BLaER1 treated with 17β-estradiol and CSF1 and Interleukin-3, amounts not matched to agents 10 nM and 100 nM (cell line): ENCODE measurements at regions not wholly inside any gene's neighbourhood (a gene's known extent, or its start where the extent isn't known, plus 50 kb on each side); places are given as distances from the start of the nearest gene placed in this dataset.

Experiments used
- H3K27ac ChIP-seq, 11 experiments: shearing (Covaris generic); formaldehyde crosslinking; 2 replicates each; pipeline ENCODE4 v1.8.1; 2022
- H3K27me3 ChIP-seq, 11 experiments: shearing (Covaris generic); formaldehyde crosslinking; 2 replicates each; pipeline ENCODE4 v1.8.1; 2022
- H3K36me3 ChIP-seq, 11 experiments: shearing (Covaris generic); formaldehyde crosslinking; 2 replicates each; pipeline ENCODE4 v1.8.1; 2022
- H3K4me1 ChIP-seq, 10 experiments: shearing (Covaris generic); formaldehyde crosslinking; 2 replicates each; pipeline ENCODE4 v1.8.1; 2022
- H3K4me2 ChIP-seq, 11 experiments: shearing (Covaris generic); formaldehyde crosslinking; 2 replicates each; pipeline ENCODE4 v1.8.1; 2022
- H3K4me3 ChIP-seq, 10 experiments: shearing (Covaris generic); formaldehyde crosslinking; 2 replicates each; pipeline ENCODE4 v1.8.1; 2022
- H3K9ac ChIP-seq, 11 experiments: shearing (Covaris generic); formaldehyde crosslinking; 2 replicates each; pipeline ENCODE4 v1.8.1; 2022
- H3K9me3 ChIP-seq, 11 experiments: shearing (Covaris generic); formaldehyde crosslinking; replicated peaks in 1 of 11; 2 replicates each; pipeline ENCODE4 v1.8.1; 2022
- H4K20me1 ChIP-seq, 11 experiments: shearing (Covaris generic); formaldehyde crosslinking; 2 replicates each; pipeline ENCODE4 v1.8.1; 2022
- Cebpa-rat ChIP-seq, 11 experiments: shearing (Covaris generic); IDR thresholded peaks; 2 replicates each; pipeline ENCODE4 v1.8.1; 2022

GRCh38 chr12:41950455-41950854, 194.2 kb downstream of the GXYLT1 start:
- H4K20me1 ChIP-seq = no peaks in the 10 kb centered on the region
- H3K4me2 ChIP-seq = no peak overlapping the region
- TF ChIP-seq Cebpa-rat (IDR thresholded peaks at IDR 0.05) = no peak

DNA sequence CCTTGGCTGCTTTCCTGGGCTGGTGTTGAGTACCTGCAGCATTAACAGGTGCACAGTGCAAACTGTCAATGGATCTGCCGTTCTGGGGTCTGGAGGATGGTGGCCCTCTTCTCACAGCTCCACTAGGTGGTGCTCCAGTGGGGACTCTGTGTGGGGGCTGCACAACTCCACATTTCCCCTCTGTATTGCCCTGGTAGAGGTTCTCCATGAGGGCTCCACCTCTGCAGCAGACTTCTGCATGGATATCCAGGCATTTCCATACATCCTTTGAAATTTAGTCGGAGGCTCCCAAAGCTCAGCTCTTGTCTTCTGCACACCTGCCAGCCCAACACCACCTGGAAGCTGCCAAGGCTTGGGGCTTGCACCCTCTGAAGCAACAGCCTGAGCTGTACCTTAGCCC, 198.6 kb downstream of the GXYLT1 start:
- no peaks in the 10 kb centered on the region for H3K4me1 ChIP-seq
- no peak for TF ChIP-seq Cebpa-rat (IDR thresholded peaks at IDR 0.05)
- H3K27ac ChIP-seq = no peak overlapping the region

More at GRCh38 chr12:41950455-41950854, 194.2 kb downstream of the GXYLT1 start:
- Histone ChIP-seq H3K9me3 (peaks cover 20 to 24% (median 22%) of the 10 kb centered on the region in 11 experiments), H3K27ac (no peak overlapping the region), H3K4me1 (no peaks in the 10 kb centered on the region), H3K27me3 (no peaks in the 10 kb centered on the region), H3K9ac (no peak overlapping the region), H3K4me3 (no peak overlapping the region), H3K36me3 (no peaks in the 10 kb centered on the region; a peak in 2 of 22 replicates)

GRCh38 chr12:41944216-41944615, 200.5 kb downstream of the GXYLT1 start:
- H3K4me3 ChIP-seq = no peak overlapping the region
- no peak overlapping the region for H3K4me2 ChIP-seq
- H3K27me3 ChIP-seq = no peaks in the 10 kb centered on the region
- no peaks in the 10 kb centered on the region; a peak in 2 of 22 replicates for H3K36me3 ChIP-seq
- no peak overlapping the region for H3K27ac ChIP-seq
- H3K9ac ChIP-seq = no peak overlapping the region
- no peaks in the 10 kb centered on the region for H4K20me1 ChIP-seq
- no peak for TF ChIP-seq Cebpa-rat (IDR thresholded peaks at IDR 0.05)
- peaks cover 28 to 43% (median 36%) of the 10 kb centered on the region in 11 experiments for H3K9me3 ChIP-seq
- H3K4me1 ChIP-seq = no peaks in the 10 kb centered on the region

More for the DNA sequence above, 198.6 kb downstream of the GXYLT1 start:
- Histone ChIP-seq H3K36me3 (no peaks in the 10 kb centered on the region; a peak in 2 of 22 replicates), H3K4me3 (0 out of 20 replicates have a peak overlapping the region, but pooled peaks of 1 of the 10 experiments have one; percentile 22), H3K9ac (no peak overlapping the region), H3K9me3 (peaks cover 28 to 43% (median 36%) of the 10 kb centered on the region in 11 experiments), H4K20me1 (no peaks in the 10 kb centered on the region), H3K27me3 (no peaks in the 10 kb centered on the region), H3K4me2 (no peak overlapping the region)

- TF ChIP-seq Cebpa-rat (IDR thresholded peaks at IDR 0.05) = no peak
- Histone ChIP-seq H3K36me3 (no peaks in the 10 kb centered on the region; a peak in 2 of 22 replicates), H3K4me3 (no peak overlapping the region), H4K20me1 (no peaks in the 10 kb centered on the region), H3K27me3 (no peaks in the 10 kb centered on the region), H3K4me2 (no peak overlapping the region), H3K9me3 (peaks cover 28 to 43% (median 36%) of the 10 kb centered on the region in 11 experiments), H3K9ac (no peak overlapping the region), H3K27ac (no peak overlapping the region), H3K4me1 (0 out of 20 replicates have a peak, but pooled peaks cover 0 to 5% (median 0%) of the 10 kb centered on the region in 10 experiments)
Observed at GRCh38 chr12:41943671-41944070, 201.0 kb downstream of the GXYLT1 start.

- H3K27ac ChIP-seq = no peak overlapping the region
- no peak overlapping the region for H3K9ac ChIP-seq
Observed at GRCh38 chr12:41942354-41942753, 202.3 kb downstream of the GXYLT1 start.

GRCh38 chr12:41941079-41941478, 203.6 kb downstream of the GXYLT1 start:
- Histone ChIP-seq H3K4me2 (no peak overlapping the region), H4K20me1 (no peaks in the 10 kb centered on the region), H3K9ac (no peak overlapping the region), H3K9me3 (peaks cover 14 to 28% (median 18%) of the 10 kb centered on the region in 11 experiments), H3K27ac (no peak overlapping the region), H3K27me3 (no peaks in the 10 kb centered on the region), H3K36me3 (no peaks in the 10 kb centered on the region; a peak in 2 of 22 replicates), H3K4me1 (0 out of 20 replicates have a peak, but pooled peaks cover 0 to 7% (median 0%) of the 10 kb centered on the region in 10 experiments), H3K4me3 (no peak overlapping the region)
- TF ChIP-seq Cebpa-rat (IDR thresholded peaks at IDR 0.05) = no peak

More at GRCh38 chr12:41942354-41942753, 202.3 kb downstream of the GXYLT1 start:
- Histone ChIP-seq H3K9me3 (peaks cover 27 to 41% (median 30%) of the 10 kb centered on the region in 11 experiments), H3K4me3 (no peak overlapping the region), H3K4me2 (no peak overlapping the region), H3K27me3 (no peaks in the 10 kb centered on the region), H4K20me1 (no peaks in the 10 kb centered on the region), H3K36me3 (no peaks in the 10 kb centered on the region; a peak in 2 of 22 replicates), H3K4me1 (0 out of 20 replicates have a peak, but pooled peaks cover 0 to 7% (median 0%) of the 10 kb centered on the region in 10 experiments)
- no peak for TF ChIP-seq Cebpa-rat (IDR thresholded peaks at IDR 0.05)

- Histone ChIP-seq H4K20me1 (no peaks in the 10 kb centered on the region), H3K4me1 (0 out of 20 replicates have a peak, but pooled peaks cover 0 to 7% (median 0%) of the 10 kb centered on the region in 10 experiments), H3K4me3 (no peak overlapping the region), H3K9ac (no peak overlapping the region), H3K36me3 (no peaks in the 10 kb centered on the region), H3K27me3 (no peaks in the 10 kb centered on the region), H3K9me3 (peaks cover 9 to 23% (median 13%) of the 10 kb centered on the region in 11 experiments), H3K27ac (no peak overlapping the region), H3K4me2 (no peak overlapping the region)
- TF ChIP-seq Cebpa-rat (IDR thresholded peaks at IDR 0.05) = no peak
Observed at GRCh38 chr12:41940571-41940970, 204.1 kb downstream of the GXYLT1 start.

GRCh38 chr12:41936333-41936732, 208.3 kb downstream of the GXYLT1 start:
- Histone ChIP-seq H3K36me3 (no peaks in the 10 kb centered on the region), H3K4me2 (no peak overlapping the region), H4K20me1 (no peaks in the 10 kb centered on the region), H3K4me1 (peaks cover 0 to 21% (median 0%) of the 10 kb centered on the region in 10 experiments; a peak in 4 of 20 replicates), H3K9me3 (peaks cover 0 to 14% (median 6%) of the 10 kb centered on the region in 11 experiments; a peak in 8 of 22 replicates), H3K27ac (no peak overlapping the region), H3K4me3 (no peak overlapping the region), H3K27me3 (peaks cover 0 to 7% (median 0%) of the 10 kb centered on the region in 11 experiments; a peak in 3 of 22 replicates), H3K9ac (no peak overlapping the region)
- TF ChIP-seq Cebpa-rat (IDR thresholded peaks at IDR 0.05) = no peak

DNA sequence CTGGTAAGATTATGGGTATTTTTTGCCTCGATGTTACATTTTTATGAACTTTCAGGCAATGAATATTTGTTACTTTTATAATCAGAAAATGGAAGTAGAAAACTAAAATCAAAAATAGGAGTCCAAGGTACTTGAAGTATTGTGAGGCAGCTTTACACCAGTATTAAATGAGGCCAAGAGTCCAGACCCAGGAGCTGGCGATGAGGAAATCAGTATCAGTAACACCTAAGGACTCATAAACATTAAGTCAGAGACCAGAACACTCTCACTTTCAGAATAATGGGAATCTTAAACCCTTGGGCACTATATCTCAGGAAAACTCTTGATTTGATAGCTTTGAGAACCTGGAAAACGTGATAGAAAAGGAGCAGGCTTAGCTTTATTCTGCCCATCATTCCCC, 208.8 kb downstream of the GXYLT1 start:
- H3K9ac ChIP-seq = no peak overlapping the region
- peaks cover 0 to 23% (median 0%) of the 10 kb centered on the region in 10 experiments; a peak in 4 of 20 replicates for H3K4me1 ChIP-seq
- peaks cover 0 to 7% (median 0%) of the 10 kb centered on the region in 11 experiments; a peak in 3 of 22 replicates for H3K27me3 ChIP-seq
- no peaks in the 10 kb centered on the region for H4K20me1 ChIP-seq
- no peak overlapping the region for H3K4me3 ChIP-seq
- H3K4me2 ChIP-seq = no peak overlapping the region
- no peak overlapping the region for H3K27ac ChIP-seq
- H3K36me3 ChIP-seq = no peaks in the 10 kb centered on the region
- H3K9me3 ChIP-seq = peaks cover 0 to 14% (median 6%) of the 10 kb centered on the region in 11 experiments; a peak in 8 of 22 replicates
- TF ChIP-seq Cebpa-rat (IDR thresholded peaks at IDR 0.05) = no peak
